ENCODE measurements at regions not wholly inside any gene's neighbourhood (a gene's known extent, or its start where the extent isn't known, plus 50 kb on each side); places are given as distances from the start of the nearest gene placed in this dataset.

GRCh38 chr14:87008965-87009364 is 984.0 kb downstream of the GALC start:
- TF ChIP-seq, protein P1, sequence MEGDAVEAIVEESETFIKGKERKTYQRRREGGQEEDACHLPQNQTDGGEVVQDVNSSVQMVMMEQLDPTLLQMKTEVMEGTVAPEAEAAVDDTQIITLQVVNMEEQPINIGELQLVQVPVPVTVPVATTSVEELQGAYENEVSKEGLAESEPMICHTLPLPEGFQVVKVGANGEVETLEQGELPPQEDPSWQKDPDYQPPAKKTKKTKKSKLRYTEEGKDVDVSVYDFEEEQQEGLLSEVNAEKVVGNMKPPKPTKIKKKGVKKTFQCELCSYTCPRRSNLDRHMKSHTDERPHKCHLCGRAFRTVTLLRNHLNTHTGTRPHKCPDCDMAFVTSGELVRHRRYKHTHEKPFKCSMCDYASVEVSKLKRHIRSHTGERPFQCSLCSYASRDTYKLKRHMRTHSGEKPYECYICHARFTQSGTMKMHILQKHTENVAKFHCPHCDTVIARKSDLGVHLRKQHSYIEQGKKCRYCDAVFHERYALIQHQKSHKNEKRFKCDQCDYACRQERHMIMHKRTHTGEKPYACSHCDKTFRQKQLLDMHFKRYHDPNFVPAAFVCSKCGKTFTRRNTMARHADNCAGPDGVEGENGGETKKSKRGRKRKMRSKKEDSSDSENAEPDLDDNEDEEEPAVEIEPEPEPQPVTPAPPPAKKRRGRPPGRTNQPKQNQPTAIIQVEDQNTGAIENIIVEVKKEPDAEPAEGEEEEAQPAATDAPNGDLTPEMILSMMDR (IDR thresholded peaks at IDR 0.05): no peak
- no peak for TF ChIP-seq POLR2A (IDR thresholded peaks at IDR 0.05)

Data from right lobe of liver (tissue), 4 donors.